IPS-18a (cell line): ENCODE measurements at regions not wholly inside any gene's neighbourhood (a gene's known extent, or its start where the extent isn't known, plus 50 kb on each side); places are given as distances from the start of the nearest gene placed in this dataset.

Source experiments
- H3K27ac ChIP-seq: one replicate; pipeline ENCODE4 v1.5.1; 2013; ENCODE audit warnings: low read length
- H3K27me3 ChIP-seq: one replicate; pipeline ENCODE4 v1.6.1; 2013; ENCODE audit warnings: mild to moderate bottlenecking, low read length; ENCODE audit not compliant: control insufficient read depth, insufficient read depth
- H3K36me3 ChIP-seq: one replicate; pipeline ENCODE4 v1.6.1; 2013; ENCODE audit warnings: low read depth, low read length; ENCODE audit not compliant: control insufficient read depth
- H3K4me1 ChIP-seq: one replicate; pipeline ENCODE4 v1.6.1; 2013; ENCODE audit warnings: low read depth, low read length; ENCODE audit not compliant: control insufficient read depth
- H3K4me3 ChIP-seq: one replicate; pipeline ENCODE4 v1.5.1; 2013; ENCODE audit warnings: low read length
- H3K9ac ChIP-seq: one replicate; pipeline ENCODE4 v1.6.1; 2013; ENCODE audit warnings: mild to moderate bottlenecking, low read length, moderate library complexity
- H3K9me3 ChIP-seq: one replicate; pipeline ENCODE4 v1.6.1; 2013; ENCODE audit warnings: low read depth, low read length; ENCODE audit not compliant: control insufficient read depth

- Histone ChIP-seq H3K9ac (no peak overlapping the region), H3K9me3 (no peaks in the 10 kb centered on the region), H3K36me3 (no peaks in the 10 kb centered on the region), H3K27ac (no peak overlapping the region), H3K27me3 (no peaks in the 10 kb centered on the region), H3K4me3 (no peak overlapping the region), H3K4me1 (no peaks in the 10 kb centered on the region)
Measured at GRCh38 chr4:151566053-151566452, 157.1 kb downstream of the FHIP1A start.

DNA sequence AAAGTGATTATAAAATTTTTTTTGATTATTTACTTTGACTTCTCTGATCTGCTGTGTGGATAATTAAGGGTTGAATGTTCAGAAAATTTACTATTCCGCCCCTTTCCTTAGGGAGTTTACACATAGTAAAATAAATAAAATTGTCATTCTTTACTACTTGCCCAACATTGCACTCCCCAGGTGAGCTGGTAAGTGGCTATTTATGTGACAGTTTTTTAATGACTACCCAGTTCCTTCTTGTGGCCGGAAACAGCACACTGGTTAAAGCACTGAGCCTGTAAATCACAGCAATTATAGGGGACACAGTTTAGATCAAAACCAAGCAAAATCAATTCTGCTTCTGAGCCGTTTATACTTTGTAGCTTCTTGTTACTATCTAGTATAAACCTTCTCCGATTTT is 158.1 kb downstream of the FHIP1A start:
- H3K4me3 ChIP-seq, result no peak overlapping the region
- H3K27ac ChIP-seq, result no peak overlapping the region
- H3K36me3 ChIP-seq, result no peaks in the 10 kb centered on the region
- H3K9ac ChIP-seq, result no peak overlapping the region
- no peaks in the 10 kb centered on the region for H3K27me3 ChIP-seq
- H3K4me1 ChIP-seq, result no peaks in the 10 kb centered on the region
- H3K9me3 ChIP-seq, result no peaks in the 10 kb centered on the region

- Histone ChIP-seq H3K36me3 (no peaks in the 10 kb centered on the region), H3K4me3 (no peak overlapping the region), H3K9ac (no peak overlapping the region), H3K9me3 (no peaks in the 10 kb centered on the region), H3K4me1 (no peaks in the 10 kb centered on the region), H3K27me3 (no peaks in the 10 kb centered on the region), H3K27ac (no peak overlapping the region)
Measured at GRCh38 chr4:151568966-151569365, 160.0 kb downstream of the FHIP1A start.

DNA sequence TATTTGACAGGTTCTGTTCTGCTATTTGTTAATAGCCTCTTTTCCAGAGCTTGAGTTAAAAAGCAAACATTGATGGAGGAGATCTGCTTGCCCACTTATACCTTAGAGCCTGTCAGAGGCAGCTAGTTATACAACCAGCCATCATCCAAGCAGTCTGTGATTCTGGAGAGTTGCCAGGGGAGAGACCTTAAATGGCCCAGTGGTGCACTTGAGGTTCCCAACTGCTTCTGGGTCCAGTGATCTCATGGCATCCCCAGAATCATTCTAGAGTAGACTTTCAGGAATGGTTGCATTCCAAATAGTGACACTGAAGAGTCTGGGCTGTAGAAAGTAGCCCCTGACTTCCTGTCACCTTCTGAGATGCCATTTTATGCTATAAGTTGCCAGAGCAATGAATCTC is 160.7 kb downstream of the FHIP1A start:
- no peaks in the 10 kb centered on the region for H3K27me3 ChIP-seq
- H3K36me3 ChIP-seq, result no peaks in the 10 kb centered on the region
- H3K4me1 ChIP-seq, result no peaks in the 10 kb centered on the region
- H3K4me3 ChIP-seq, result no peak overlapping the region
- no peak overlapping the region for H3K9ac ChIP-seq
- no peak overlapping the region for H3K27ac ChIP-seq
- no peaks in the 10 kb centered on the region for H3K9me3 ChIP-seq

DNA sequence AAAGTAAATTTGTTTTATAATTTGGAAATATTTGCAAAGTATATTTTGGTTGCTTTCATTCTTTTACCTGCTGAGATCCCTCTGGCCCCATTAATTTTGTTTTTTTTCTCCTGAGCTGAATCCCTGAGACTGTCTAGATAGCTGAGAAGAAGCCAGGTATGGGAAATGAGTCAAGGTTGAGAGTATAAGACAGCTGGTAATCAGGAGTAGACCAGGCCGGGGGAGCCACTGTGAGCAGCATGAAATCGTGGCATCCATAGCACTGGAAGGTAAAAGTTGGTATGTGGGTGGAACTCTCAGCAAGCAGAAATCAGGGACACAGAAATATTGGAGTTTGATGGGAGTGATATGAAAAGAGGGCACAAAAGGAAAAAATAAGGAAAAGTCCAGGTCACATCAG is 164.5 kb downstream of the FHIP1A start:
- Histone ChIP-seq H3K27me3 (no peaks in the 10 kb centered on the region), H3K9ac (no peak overlapping the region), H3K36me3 (no peaks in the 10 kb centered on the region), H3K4me1 (no peaks in the 10 kb centered on the region), H3K27ac (no peak overlapping the region), H3K9me3 (no peaks in the 10 kb centered on the region), H3K4me3 (no peak overlapping the region)

DNA sequence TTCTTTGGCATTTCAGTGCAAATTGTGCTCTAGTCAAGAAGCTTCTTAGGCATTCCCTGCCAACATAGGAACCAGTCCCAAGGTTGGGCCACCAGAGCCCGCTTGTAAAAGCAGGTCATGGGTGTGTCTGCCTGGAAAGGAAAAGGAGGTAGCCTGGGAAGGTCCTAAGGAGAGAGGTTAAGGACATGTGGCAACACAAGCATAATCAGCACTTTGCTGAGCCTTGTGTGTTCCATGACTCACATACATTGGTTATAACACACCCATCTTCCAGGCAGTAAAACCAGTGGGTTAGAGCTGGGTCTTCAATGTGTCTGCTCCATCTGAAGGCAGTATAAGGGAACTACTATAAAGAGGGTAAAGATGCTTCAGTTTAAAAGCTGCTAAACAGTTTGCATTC is 165.0 kb downstream of the FHIP1A start:
- H3K9ac ChIP-seq, result no peak overlapping the region
- H3K36me3 ChIP-seq, result no peaks in the 10 kb centered on the region
- no peaks in the 10 kb centered on the region for H3K27me3 ChIP-seq
- H3K9me3 ChIP-seq, result no peaks in the 10 kb centered on the region
- no peaks in the 10 kb centered on the region for H3K4me1 ChIP-seq
- no peak overlapping the region for H3K4me3 ChIP-seq
- H3K27ac ChIP-seq, result no peak overlapping the region

DNA sequence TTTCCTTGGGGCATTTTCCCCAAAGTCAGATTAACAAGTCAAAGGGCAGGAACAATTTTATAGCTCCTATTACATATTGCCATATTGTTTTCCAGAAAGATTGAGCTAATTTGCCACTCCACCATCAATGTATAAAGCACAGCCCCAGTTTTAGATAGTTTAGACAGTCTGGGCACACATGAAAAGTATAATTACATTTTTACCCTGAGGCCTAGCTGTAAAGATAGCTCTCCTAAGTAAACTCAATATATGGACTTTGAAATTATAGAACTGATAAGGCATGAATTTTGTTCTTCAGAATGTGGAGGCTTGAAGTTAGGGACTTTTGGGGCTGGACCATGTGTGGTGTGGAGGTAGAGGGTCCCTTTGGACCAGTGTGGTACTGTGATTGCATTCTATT is 166.0 kb downstream of the FHIP1A start:
- Histone ChIP-seq H3K27me3 (no peaks in the 10 kb centered on the region), H3K9ac (no peak overlapping the region), H3K27ac (no peak overlapping the region), H3K4me1 (no peaks in the 10 kb centered on the region), H3K4me3 (no peak overlapping the region), H3K9me3 (no peaks in the 10 kb centered on the region), H3K36me3 (no peaks in the 10 kb centered on the region)

DNA sequence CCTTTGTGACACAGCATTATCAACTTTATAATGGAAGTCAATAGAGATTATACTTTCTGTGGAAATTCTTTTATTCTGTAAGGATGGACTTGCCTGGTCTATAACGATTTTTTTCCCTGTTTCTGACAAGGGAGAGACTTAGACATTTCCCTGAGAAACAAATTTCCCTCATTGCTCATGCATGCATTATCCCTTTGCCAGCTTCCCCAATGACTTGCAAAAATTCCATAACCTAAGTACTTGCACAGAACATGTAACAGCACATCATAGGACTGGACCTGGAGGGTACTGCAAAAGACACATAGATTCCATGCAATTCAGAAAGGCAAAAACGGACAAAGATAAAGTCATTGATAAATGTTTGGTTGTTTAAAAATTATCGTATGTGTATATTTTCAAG is 166.7 kb downstream of the FHIP1A start:
- no peaks in the 10 kb centered on the region for H3K27me3 ChIP-seq
- H3K9me3 ChIP-seq, result no peaks in the 10 kb centered on the region
- no peak overlapping the region for H3K27ac ChIP-seq
- H3K36me3 ChIP-seq, result no peaks in the 10 kb centered on the region
- H3K9ac ChIP-seq, result no peak overlapping the region
- no peak overlapping the region for H3K4me3 ChIP-seq
- no peaks in the 10 kb centered on the region for H3K4me1 ChIP-seq

- Histone ChIP-seq H3K27ac (no peak overlapping the region), H3K4me3 (no peak overlapping the region), H3K9me3 (no peaks in the 10 kb centered on the region), H3K27me3 (no peaks in the 10 kb centered on the region), H3K4me1 (no peaks in the 10 kb centered on the region), H3K36me3 (no peaks in the 10 kb centered on the region), H3K9ac (no peak overlapping the region)
Measured at GRCh38 chr4:151576627-151577026, 167.7 kb downstream of the FHIP1A start.

DNA sequence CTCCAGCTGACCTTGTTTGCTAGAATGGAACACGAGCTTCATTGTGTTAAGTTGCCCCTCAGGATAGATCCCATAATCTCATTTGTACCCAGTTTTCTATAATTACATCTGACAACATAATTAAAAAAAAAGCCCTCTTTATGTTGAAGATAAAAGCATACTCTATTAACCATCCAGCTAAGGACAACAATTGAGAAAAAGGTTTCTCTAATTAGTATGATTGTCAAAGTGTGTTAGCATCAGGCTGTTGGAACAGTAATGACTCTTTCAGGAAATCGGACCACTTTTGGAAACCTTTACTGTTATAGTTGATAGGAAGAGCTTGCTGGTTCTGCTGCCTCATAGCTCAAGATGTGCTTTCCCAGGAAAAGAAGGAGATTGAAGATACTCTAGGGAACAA is 172.6 kb downstream of the FHIP1A start:
- Histone ChIP-seq H3K4me3 (no peak overlapping the region), H3K36me3 (no peaks in the 10 kb centered on the region), H3K9ac (no peak overlapping the region), H3K4me1 (no peaks in the 10 kb centered on the region), H3K9me3 (no peaks in the 10 kb centered on the region), H3K27ac (no peak overlapping the region), H3K27me3 (no peaks in the 10 kb centered on the region)

- Histone ChIP-seq H3K9me3 (no peaks in the 10 kb centered on the region), H3K9ac (no peak overlapping the region), H3K4me3 (no peak overlapping the region), H3K36me3 (no peaks in the 10 kb centered on the region), H3K4me1 (no peaks in the 10 kb centered on the region), H3K27me3 (no peaks in the 10 kb centered on the region), H3K27ac (no peak overlapping the region)
Measured at GRCh38 chr4:151582098-151582497, 173.1 kb downstream of the FHIP1A start.

- Histone ChIP-seq H3K9ac (no peak overlapping the region), H3K9me3 (no peaks in the 10 kb centered on the region), H3K4me3 (no peak overlapping the region), H3K27me3 (no peaks in the 10 kb centered on the region), H3K36me3 (no peaks in the 10 kb centered on the region), H3K4me1 (no peaks in the 10 kb centered on the region), H3K27ac (no peak overlapping the region)
Measured at GRCh38 chr4:151583157-151583914, 174.4 kb downstream of the FHIP1A start.
